Posterior vena cava (tissue), 2 donors: ENCODE measurements at regions not wholly inside any gene's neighbourhood (a gene's known extent, or its start where the extent isn't known, plus 50 kb on each side); places are given as distances from the start of the nearest gene placed in this dataset.

ENCODE experiments used
- DNase-seq: peaks from one replicate; pipeline ENCODE4 v3.0.0-alpha.2; 2020; ENCODE audit warnings: low spot score
- intact Hi-C, 2 donors: fragments of 100-400 bp; cut with DNase I; formaldehyde crosslinking; loops; one replicate each; pipeline versions ENCODE4 v1.14.1 to v1.14.2; 2022 to 2023
- donor health status: DM: yes; HTN: yes; CAD: no.
- donor health status: DM: yes; HTN: yes; CAD: no.

- no peak for DNase-seq
- intact Hi-C loops: no loop called here
These were observed 427.6 kb downstream of the BCL11A start for GRCh38 chr2:60125611-60126426.

GRCh38 chr2:60119778-60120177 lies 433.7 kb downstream of the BCL11A start:
- DNase-seq: no peak
- intact Hi-C loops: no loop called here

DNA sequence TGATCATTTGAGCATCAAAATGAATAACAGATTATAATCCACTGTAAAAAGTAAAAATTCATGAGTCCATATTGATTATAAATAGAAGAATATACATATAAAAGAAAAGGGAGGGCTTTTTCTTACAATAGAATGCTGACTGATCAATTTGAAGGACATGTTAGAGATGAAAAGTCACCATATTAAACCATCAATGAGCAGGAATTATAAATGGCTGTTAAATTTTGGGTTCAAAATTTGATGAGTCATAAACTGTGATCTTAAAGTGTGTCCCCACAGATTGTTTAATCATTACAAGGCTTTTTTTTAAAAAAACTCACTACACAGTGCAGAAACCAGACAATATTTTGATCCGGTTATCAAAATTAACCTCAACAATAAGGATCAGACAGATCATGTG lies 434.5 kb downstream of the BCL11A start:
- DNase-seq: no peak
- intact Hi-C loops: no loop called here

DNA sequence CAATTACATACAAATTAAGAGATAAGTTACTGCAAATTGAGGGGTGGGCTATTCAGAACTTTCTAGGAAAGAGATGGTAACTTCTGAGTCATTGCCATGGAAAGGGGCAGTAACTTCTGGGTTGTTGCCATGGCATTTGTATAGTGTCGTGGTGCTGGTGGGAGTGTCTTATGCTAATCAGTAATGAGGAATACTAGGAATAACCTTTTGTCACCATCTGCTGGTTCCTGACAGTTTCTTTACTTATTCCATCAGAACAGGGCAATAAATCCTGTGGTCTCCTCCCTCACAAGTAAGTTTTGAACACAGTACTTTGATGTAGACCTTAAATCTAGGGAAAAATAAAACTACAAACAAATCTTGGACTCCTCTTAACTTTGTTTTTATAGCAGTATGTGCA lies 435.4 kb downstream of the BCL11A start:
- no peak for DNase-seq
- intact Hi-C loops: no loop called here

GRCh38 chr2:60116161-60116875 lies 437.1 kb downstream of the BCL11A start:
- intact Hi-C loops: no loop called here
- DNase-seq: no peak

GRCh38 chr2:60109744-60110143 lies 443.7 kb downstream of the BCL11A start:
- DNase-seq: no peak
- intact Hi-C loops: no loop called here

DNA sequence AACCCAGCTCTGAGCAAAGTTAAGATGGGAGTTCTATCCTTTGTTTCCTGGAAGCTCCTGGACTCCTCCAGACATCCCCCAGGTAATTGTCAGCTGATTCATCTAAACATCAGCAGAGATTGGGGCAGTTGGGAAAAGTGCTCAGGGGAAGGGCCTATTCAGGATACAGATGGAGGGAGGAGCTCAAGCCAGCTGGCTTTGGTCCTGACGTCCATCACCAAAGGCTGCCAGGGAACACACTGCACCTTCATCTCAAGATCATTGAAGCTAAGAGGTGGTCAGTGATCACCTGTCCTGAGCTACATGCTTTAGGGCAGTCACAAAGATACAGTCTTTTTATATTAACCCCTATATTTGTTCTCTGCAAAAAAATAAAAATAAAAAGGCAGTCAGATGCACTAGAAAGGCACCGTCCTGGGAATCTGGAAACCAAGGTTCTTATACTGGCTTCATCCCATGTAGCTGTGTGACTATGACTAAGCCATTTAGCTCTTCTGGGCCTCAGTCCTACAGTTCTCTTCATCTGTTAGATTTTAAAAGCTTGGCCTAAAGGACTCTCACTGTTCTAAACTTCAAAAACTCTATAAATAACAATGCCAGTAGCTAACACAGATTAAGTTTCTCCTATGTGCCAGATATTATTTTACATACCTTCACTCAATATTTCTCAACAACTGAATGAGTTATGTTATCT lies 446.5 kb downstream of the BCL11A start:
- DNase-seq: no peak
- intact Hi-C loops: no loop called here

- DNase-seq: no peak
- intact Hi-C loops: no loop called here
These were observed 447.5 kb downstream of the BCL11A start for GRCh38 chr2:60105906-60106305.

DNA sequence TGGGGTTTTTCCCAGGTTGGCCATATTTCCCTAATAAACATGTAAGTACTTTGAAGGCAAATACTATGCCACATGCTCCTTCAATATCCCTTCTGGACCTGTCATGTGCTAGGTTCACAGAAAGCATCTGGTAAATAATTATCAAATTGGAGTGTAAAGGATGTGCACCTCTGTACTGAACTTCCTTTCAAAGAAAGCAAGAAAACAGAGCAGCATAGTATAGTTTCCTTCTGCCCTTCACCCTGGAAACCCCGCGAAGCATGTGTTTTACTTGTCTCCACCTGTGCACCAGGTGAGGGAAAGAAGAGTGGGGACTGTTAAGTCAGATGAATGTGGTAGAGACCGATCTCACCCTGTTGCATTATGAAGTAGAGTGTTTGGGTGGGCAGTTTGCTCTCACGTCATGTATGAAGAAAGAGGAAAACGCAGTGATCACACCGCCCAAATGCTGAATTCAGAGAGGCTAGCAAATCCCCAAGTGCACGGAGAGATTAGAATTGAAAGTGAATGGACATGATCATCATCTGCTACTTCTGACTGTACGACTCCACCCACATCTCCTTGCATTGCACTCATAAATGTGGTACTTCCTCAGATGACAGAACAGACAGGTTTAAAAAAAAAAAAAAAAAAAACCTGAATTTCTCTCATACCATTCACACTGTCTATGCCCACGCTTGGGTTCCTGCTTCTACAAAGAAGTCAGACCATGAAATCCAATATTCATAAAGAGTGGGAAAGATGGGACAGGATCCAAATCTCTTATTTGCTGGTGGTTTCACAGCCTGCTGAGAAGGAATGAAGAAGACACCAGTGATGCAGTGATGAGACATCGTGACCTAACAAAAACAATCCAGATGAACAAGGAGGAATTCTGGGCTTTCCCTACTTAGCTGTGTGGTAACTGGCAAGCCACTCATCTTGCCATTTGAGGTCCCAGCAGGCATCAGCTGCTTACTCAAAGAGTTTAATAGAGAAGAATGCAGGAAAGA lies 448.6 kb downstream of the BCL11A start:
- DNase-seq: no peak
- intact Hi-C loops: no loop called here

GRCh38 chr2:60100034-60100433 lies 453.4 kb downstream of the BCL11A start:
- no peak for DNase-seq
- intact Hi-C loops: no loop called here

DNA sequence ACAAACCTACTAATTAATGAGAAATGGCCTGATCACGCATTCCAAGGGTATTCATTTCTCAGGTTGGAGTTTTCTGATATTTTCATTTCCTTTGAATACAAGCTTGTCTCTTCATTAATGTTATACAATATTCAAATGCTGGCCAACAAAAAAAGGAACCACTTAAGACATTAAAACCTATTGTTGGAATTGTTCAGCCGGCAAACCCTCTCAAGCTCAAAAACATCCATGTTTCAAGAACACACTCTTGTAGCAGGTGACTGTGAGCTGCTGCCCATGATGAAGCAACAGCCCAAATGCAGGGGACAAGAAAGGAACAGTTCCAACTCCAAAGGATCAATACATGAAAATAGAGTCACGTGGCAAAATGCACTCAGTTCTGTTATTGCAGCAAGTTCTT lies 454.5 kb downstream of the BCL11A start:
- no peak for DNase-seq
- intact Hi-C loops: no loop called here

GRCh38 chr2:60097298-60097697 lies 456.2 kb downstream of the BCL11A start:
- DNase-seq: no peak
- intact Hi-C loops: no loop called here

GRCh38 chr2:60096556-60096955 lies 456.9 kb downstream of the BCL11A start:
- DNase-seq: no peak
- intact Hi-C loops: no loop called here

DNA sequence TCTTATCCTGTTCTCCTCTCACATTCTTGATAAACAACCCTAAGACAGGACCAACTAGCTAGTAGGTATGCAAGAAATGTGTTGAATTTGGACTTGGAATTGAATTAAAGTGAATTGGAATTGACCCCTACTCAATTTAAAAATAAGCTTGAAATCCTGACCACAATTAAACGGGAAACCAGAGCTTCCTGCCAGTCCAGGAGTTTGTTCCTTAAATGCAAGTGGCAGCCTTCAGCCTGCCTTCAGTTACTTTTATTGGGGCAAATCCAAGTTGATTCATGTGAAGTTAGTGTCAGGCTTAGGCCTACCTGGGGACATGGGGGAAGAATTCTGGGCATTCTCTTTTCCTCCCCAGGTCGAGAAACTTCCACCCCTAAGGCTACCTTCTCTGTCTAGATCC lies 457.6 kb downstream of the BCL11A start:
- no peak for DNase-seq
- intact Hi-C loops: no loop called here

GRCh38 chr2:60095202-60095815 lies 458.1 kb downstream of the BCL11A start:
- DNase-seq: no peak
- intact Hi-C loops: no loop called here

- DNase-seq: no peak
- intact Hi-C loops: no loop called here
These were observed 459.0 kb downstream of the BCL11A start for GRCh38 chr2:60094450-60094929.

DNA sequence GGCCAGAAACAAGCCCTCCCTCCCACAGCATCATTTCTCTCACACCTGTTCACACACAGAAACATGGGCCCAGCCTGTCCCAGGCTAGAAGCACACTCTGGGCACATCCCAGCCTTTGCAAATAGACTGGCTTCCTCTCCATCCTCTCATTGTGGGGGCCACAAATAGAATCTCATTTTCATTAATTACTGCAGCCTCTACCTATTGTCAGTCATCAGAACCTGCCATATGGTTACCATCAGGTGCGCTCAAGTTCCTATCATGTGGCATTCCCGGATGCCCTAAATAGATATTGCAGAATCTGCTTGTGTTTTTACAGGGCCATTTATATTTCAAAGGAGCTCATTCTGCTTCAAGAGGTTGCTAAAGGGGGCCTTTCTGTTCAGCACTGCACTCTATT lies 460.7 kb downstream of the BCL11A start:
- DNase-seq: no peak
- intact Hi-C loops: no loop called here

DNA sequence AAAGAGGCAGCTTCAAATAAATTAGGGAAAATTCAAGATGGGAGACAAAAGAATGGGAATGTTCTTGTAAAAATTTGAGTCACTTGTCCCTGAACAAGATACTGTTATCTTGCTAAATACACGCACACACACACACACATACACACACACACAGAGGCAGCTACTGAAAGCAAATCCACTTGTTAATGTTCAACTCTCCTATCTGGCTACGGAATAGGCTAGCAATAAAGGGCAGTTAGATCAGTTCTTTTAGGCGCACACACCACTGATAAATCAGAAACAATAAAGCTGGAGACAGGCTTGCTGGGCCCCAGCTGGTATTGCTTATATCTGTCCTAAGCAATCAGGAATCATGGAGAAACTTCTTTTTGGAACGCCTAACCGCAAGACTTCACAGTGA lies 461.6 kb downstream of the BCL11A start:
- DNase-seq: no peak
- intact Hi-C loops: no loop called here

GRCh38 chr2:60091266-60091665 lies 462.2 kb downstream of the BCL11A start:
- no peak for DNase-seq
- intact Hi-C loops: no loop called here
